ENCODE measurements at regions not wholly inside any gene's neighbourhood (a gene's known extent, or its start where the extent isn't known, plus 50 kb on each side); places are given as distances from the start of the nearest gene placed in this dataset.
"Not testable (repeated sequence)": the region's sequence is repeated elsewhere in the genome, so short reads cannot be mapped to it uniquely, and the experiment has no call there.

- H3K4me1 ChIP-seq = peaks cover 20% of the 10 kb centered on the region
- H3K9ac ChIP-seq = no peak overlapping the region
- H3K27me3 ChIP-seq = no peaks in the 10 kb centered on the region
- no peaks in the 10 kb centered on the region for H3K36me3 ChIP-seq
- H3K27ac ChIP-seq = no peak overlapping the region
- H3K4me2 ChIP-seq = peak overlapping the region; percentile 21
- H3K4me3 ChIP-seq = no peak overlapping the region
- TF ChIP-seq Cebpa-rat (IDR thresholded peaks at IDR 0.05) = no peak
- H4K20me1 ChIP-seq = no peaks in the 10 kb centered on the region
- H3K9me3 ChIP-seq = no peaks in the 10 kb centered on the region
These were observed 239.5 kb upstream of the SFSWAP start for GRCh38 chr12:131471271-131471905.

DNA sequence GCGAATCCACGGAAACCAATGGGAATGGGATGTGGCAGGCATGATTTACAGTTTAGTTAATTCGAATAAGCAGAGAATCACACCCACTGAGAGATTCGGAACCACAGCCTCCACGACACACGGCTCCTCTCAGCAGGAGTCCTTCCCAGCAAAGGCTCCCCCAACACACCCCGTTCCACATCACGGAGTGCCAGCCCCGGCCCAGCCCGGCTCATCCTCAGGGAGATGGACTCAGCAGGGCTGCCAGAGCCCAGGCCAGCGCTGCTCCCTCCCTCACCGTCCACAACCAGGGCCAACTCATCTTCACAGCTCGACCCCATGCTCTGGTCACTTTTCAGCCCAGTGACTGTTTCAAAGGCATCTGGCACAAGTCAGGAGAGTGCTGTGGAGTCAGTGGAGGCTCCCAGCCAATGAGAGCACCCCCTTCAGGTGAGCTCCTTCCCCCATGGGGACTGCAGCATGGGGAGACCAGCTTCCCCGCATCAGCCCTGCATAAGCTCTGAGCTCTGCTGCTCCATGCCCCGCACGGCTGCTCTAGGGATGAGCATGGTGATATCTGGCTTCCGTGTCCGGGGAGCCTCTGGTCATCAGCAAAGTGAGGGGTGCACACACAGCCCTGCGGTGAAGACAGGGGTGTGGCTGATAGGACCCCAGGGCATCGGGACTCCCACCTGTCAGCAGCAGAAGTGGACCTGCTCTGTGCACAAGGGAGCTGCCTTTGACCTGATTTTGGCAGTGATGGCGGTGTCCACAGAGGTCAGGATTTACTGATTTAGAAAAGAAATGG, 238.8 kb upstream of the SFSWAP start:
- H3K36me3 ChIP-seq = no peaks in the 10 kb centered on the region
- no peaks in the 10 kb centered on the region for H4K20me1 ChIP-seq
- no peaks in the 10 kb centered on the region for H3K27me3 ChIP-seq
- peaks cover 20% of the 10 kb centered on the region for H3K4me1 ChIP-seq
- H3K4me3 ChIP-seq = no peak overlapping the region
- H3K9me3 ChIP-seq = no peaks in the 10 kb centered on the region
- H3K4me2 ChIP-seq = no peak overlapping the region
- H3K27ac ChIP-seq = no peak overlapping the region
- no peak overlapping the region for H3K9ac ChIP-seq
- no peak for TF ChIP-seq Cebpa-rat (IDR thresholded peaks at IDR 0.05)

DNA sequence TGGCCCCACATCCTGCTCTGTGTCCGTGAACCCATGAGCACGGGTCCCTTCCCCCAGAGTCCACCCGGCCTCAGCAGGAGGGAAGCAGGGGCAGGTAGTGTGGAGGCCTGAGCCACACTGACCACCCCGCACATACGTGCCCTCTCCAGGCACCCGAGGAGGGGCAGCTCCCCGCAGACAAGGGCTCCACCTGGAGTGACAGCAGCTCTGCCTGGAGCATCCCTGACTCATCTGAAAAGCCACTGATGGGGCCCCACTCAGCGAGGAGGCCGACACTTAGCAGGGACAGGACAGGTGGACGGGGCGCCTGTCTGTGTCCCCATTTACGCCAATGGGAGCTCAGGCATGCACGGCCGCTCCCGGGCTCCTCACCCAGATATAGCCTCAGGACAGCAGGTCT, 237.6 kb upstream of the SFSWAP start:
- Histone ChIP-seq H3K27ac (no peak overlapping the region), H3K4me2 (peak overlapping the region; percentile 61)
- no peak for TF ChIP-seq Cebpa-rat (IDR thresholded peaks at IDR 0.05)

DNA sequence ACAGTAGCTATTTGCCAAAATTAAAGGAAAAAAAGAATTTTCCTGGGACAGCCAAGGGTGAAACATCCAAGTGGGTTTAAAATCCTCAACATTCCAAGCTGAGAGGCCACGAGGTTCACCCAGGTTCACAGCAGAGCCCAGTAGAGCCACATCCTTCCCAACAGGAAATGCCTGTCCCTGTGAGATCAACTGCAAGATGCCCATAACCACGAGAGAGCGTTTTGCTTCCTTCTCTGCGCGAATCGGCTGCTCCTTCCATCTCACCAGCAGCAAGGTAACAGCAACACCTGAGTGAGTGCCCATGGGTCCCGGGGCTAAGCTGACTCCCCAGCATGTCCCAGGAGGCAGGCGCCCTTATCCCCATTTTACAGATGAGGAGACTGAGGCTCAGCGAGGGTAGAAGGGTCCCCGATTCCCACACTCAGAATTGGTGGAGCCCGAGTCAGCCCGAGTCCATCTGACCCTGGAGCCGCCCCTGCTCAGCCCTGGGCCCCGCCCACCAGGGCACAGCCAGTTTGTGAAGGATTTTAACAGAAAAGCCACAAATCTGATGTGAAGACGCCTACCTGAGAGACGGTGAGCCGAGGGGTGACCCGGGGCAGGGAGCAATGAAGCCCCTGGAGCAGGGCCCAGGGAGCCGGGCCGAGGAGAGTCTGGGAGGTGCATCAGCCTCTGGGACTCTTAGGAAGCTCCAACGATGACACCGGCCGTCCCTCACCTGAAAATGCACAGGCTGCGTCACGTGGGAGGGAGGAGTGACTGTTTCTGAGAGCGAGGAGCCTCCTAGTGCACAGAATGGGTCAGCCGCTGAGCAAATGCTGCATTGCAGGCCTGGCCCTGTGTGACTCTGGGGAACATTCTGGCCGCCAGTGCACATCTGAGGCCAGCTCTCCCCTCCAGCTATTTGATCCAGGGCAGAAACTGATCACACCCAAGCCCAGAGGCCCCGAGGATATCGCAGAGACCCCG, 236.9 kb upstream of the SFSWAP start:
- no peaks in the 10 kb centered on the region for H3K9me3 ChIP-seq
- H4K20me1 ChIP-seq = no peaks in the 10 kb centered on the region
- no peak overlapping the region for H3K4me3 ChIP-seq
- H3K36me3 ChIP-seq = no peaks in the 10 kb centered on the region
- peaks cover 20% of the 10 kb centered on the region for H3K4me1 ChIP-seq
- H3K4me2 ChIP-seq = peak overlapping the region; percentile 61
- TF ChIP-seq Cebpa-rat (IDR thresholded peaks at IDR 0.05) = no peak
- no peaks in the 10 kb centered on the region for H3K27me3 ChIP-seq
- no peak overlapping the region for H3K9ac ChIP-seq
- H3K27ac ChIP-seq = no peak overlapping the region

More for the DNA sequence above, 237.6 kb upstream of the SFSWAP start:
- Histone ChIP-seq H3K9me3 (no peaks in the 10 kb centered on the region), H3K27me3 (no peaks in the 10 kb centered on the region), H3K9ac (no peak overlapping the region), H3K4me3 (no peak overlapping the region), H3K4me1 (peaks cover 20% of the 10 kb centered on the region), H4K20me1 (no peaks in the 10 kb centered on the region), H3K36me3 (no peaks in the 10 kb centered on the region)

- not testable (repeated sequence) for H3K4me3 ChIP-seq, H3K9me3 ChIP-seq, H4K20me1 ChIP-seq, H3K27ac ChIP-seq, H3K4me2 ChIP-seq, H3K27me3 ChIP-seq, H3K9ac ChIP-seq, H3K36me3 ChIP-seq
- H3K4me1 ChIP-seq = peaks cover 20% of the 10 kb centered on the region
These were observed 235.9 kb upstream of the SFSWAP start for GRCh38 chr12:131475012-131475411.

- Histone ChIP-seq H3K4me1 (peaks cover 15% of the 10 kb centered on the region), H3K36me3 (no peaks in the 10 kb centered on the region), H3K27me3 (no peaks in the 10 kb centered on the region), H3K27ac (no peak overlapping the region), H3K9ac (no peak overlapping the region), H3K9me3 (no peaks in the 10 kb centered on the region), H3K4me2 (no peak overlapping the region), H3K4me3 (no peak overlapping the region), H4K20me1 (no peaks in the 10 kb centered on the region)
- no peak for TF ChIP-seq Cebpa-rat (IDR thresholded peaks at IDR 0.05)
These were observed 233.3 kb upstream of the SFSWAP start for GRCh38 chr12:131477613-131478012.

DNA sequence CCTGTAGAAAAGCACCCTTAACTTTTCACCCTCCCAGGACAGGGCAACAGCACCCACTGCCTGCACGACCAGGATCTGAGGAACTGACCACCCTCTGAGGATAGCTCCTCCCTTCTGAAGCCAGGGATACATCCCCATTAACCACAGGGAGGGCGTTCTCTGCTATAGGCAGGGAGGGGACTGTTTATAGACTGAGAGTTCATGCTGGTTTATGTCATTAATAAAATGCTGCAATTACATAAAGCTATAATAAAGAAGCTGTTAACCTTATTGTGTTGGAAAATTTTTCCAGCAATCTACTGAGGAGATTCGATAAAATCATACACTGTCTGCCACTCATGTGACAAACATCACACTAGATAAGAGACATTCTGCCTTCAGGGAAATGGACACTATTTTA, 232.4 kb upstream of the SFSWAP start:
- no peaks in the 10 kb centered on the region for H3K27me3 ChIP-seq
- TF ChIP-seq Cebpa-rat (IDR thresholded peaks at IDR 0.05) = no peak
- no peaks in the 10 kb centered on the region for H4K20me1 ChIP-seq
- H3K9ac ChIP-seq = no peak overlapping the region
- peaks cover 11% of the 10 kb centered on the region for H3K4me1 ChIP-seq
- no peaks in the 10 kb centered on the region for H3K36me3 ChIP-seq
- H3K9me3 ChIP-seq = no peaks in the 10 kb centered on the region
- H3K4me3 ChIP-seq = no peak overlapping the region
- H3K4me2 ChIP-seq = no peak overlapping the region
- H3K27ac ChIP-seq = no peak overlapping the region

DNA sequence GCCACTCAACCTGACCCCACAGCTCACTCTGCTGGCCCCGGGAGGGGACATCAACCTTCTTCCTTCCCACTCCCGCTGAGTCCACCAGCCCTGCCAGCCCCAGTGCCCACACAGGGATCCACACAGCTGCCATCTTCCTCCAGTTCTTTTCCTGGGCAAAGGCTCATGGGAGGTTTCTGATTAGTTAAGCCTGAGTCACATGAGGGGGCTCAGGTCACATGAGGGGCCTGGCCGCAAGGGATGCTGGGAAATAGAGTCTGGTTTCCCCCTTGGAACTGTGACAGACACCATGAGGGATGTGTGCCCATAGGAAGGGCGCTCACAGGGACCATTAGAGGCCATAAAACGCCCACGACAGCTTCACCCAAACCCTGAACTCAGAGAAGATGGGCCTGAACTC, 228.7 kb upstream of the SFSWAP start:
- Histone ChIP-seq H3K9ac (no peak overlapping the region), H3K27me3 (no peaks in the 10 kb centered on the region)
- no peak for TF ChIP-seq Cebpa-rat (IDR thresholded peaks at IDR 0.05)

DNA sequence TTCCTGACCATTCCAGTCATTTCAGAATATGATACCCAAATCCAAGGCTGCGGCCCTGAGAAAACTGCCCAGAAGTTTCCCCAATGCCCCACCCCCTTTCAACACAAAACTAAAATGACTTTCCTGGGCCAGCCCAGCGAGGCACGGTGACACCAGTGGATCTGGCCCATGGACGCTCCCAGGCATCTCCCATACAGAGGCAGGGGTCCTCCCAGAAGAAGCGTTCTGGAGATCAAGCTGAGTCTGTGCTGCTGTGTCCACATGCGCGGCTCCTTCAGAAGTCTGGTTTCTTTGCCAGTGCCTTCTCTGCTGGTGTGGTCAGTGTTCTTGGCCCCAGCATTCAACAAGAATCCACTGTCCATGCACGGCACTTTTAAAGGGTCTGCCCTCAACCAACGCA, 228.2 kb upstream of the SFSWAP start:
- H3K4me2 ChIP-seq = no peak overlapping the region
- no peaks in the 10 kb centered on the region for H3K27me3 ChIP-seq
- no peaks in the 10 kb centered on the region for H3K36me3 ChIP-seq
- H4K20me1 ChIP-seq = no peaks in the 10 kb centered on the region
- H3K4me1 ChIP-seq = no peaks in the 10 kb centered on the region
- H3K9me3 ChIP-seq = no peaks in the 10 kb centered on the region
- no peak overlapping the region for H3K9ac ChIP-seq
- TF ChIP-seq Cebpa-rat (IDR thresholded peaks at IDR 0.05) = no peak
- H3K27ac ChIP-seq = no peak overlapping the region
- no peak overlapping the region for H3K4me3 ChIP-seq

More for the DNA sequence above, 228.7 kb upstream of the SFSWAP start:
- no peaks in the 10 kb centered on the region for H3K36me3 ChIP-seq
- no peaks in the 10 kb centered on the region for H4K20me1 ChIP-seq
- no peak overlapping the region for H3K4me3 ChIP-seq
- H3K27ac ChIP-seq = no peak overlapping the region
- no peaks in the 10 kb centered on the region for H3K9me3 ChIP-seq
- H3K4me1 ChIP-seq = no peaks in the 10 kb centered on the region
- no peak overlapping the region for H3K4me2 ChIP-seq

Measured in BLaER1 (cell line).